ENCODE measurements at regions not wholly inside any gene's neighbourhood (a gene's known extent, or its start where the extent isn't known, plus 50 kb on each side); places are given as distances from the start of the nearest gene placed in this dataset.

DNA sequence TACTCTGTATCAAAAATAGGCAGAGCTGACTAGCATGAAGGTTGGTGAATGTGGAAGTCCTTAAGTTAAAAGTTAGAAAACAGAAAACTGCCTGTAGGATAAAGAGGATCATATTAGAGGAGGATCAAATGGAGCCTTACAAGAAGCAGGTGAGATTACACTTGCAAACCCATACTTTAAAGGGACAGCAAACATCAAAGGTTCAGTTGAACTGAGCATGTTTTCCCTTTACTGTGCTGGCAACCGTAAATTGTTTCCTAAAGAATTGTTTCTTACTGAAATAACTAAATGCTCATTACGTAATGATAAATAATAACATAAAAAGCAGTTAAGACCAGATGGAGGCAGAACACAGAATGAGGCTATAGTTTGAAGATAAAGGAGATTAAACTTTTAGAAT is 465.3 kb upstream of the FTMT start:
- no peak for TF ChIP-seq POLR2A (IDR thresholded peaks at IDR 0.05)
- TF ChIP-seq, protein P1, sequence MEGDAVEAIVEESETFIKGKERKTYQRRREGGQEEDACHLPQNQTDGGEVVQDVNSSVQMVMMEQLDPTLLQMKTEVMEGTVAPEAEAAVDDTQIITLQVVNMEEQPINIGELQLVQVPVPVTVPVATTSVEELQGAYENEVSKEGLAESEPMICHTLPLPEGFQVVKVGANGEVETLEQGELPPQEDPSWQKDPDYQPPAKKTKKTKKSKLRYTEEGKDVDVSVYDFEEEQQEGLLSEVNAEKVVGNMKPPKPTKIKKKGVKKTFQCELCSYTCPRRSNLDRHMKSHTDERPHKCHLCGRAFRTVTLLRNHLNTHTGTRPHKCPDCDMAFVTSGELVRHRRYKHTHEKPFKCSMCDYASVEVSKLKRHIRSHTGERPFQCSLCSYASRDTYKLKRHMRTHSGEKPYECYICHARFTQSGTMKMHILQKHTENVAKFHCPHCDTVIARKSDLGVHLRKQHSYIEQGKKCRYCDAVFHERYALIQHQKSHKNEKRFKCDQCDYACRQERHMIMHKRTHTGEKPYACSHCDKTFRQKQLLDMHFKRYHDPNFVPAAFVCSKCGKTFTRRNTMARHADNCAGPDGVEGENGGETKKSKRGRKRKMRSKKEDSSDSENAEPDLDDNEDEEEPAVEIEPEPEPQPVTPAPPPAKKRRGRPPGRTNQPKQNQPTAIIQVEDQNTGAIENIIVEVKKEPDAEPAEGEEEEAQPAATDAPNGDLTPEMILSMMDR (IDR thresholded peaks at IDR 0.05) = no peak
